Sigmoid colon (tissue), 6 donors: ENCODE measurements at regions not wholly inside any gene's neighbourhood (a gene's known extent, or its start where the extent isn't known, plus 50 kb on each side); places are given as distances from the start of the nearest gene placed in this dataset.

Experiments used
- DNase-seq: peaks from one replicate; pipeline ENCODE4 v3.0.0-alpha.2; 2019
- H3K27ac ChIP-seq, 4 donors: fragments of 200-600 bp; sonication (generic); one replicate each; pipeline ENCODE4 v1.5.1; 2016 to 2019; ENCODE audit warnings: mild to moderate bottlenecking in 1 of 4
- H3K27me3 ChIP-seq, 3 donors: fragments of 200-600 bp; sonication (generic); one replicate each; pipeline ENCODE4 v1.5.1; 2019; ENCODE audit warnings: mild to moderate bottlenecking in 1 of 3
- H3K36me3 ChIP-seq, 4 donors: fragments of 200-600 bp; sonication (generic); one replicate each; pipeline ENCODE4 v1.5.1; 2016 to 2019
- H3K4me1 ChIP-seq, 4 donors: fragments of 200-600 bp; sonication (generic); one replicate each; pipeline ENCODE4 v1.5.1; 2017 to 2019
- H3K4me3 ChIP-seq, 4 donors: fragments of 200-600 bp; sonication (generic); one replicate each; pipeline ENCODE4 v1.5.1; 2017 to 2019; ENCODE audit warnings: mild to moderate bottlenecking in 2 of 4, moderate library complexity in 1 of 4
- H3K9me3 ChIP-seq, 4 donors: fragments of 200-600 bp in 3 of 4; sonication (generic) in 3 of 4; one replicate each; pipeline versions ENCODE4 v1.5.1 to v1.6.1; 2013 to 2019
- CTCF ChIP-seq, 4 experiments: fragments of 450-650 bp in 3 of 4; fragments of 200-600 bp in 1 of 4; IDR thresholded peaks; one replicate each; pipeline ENCODE4 v1.5.1; 2016 to 2019; ENCODE audit warnings: antibody characterized with exemption in 4 of 4, mild to moderate bottlenecking in 3 of 4, moderate library complexity in 2 of 4
- EP300 ChIP-seq, 4 donors: sonication (generic); formaldehyde crosslinking; IDR thresholded peaks; one replicate each; pipeline ENCODE4 v1.6.1; 2017; ENCODE audit warnings: antibody characterized with exemption in 4 of 4
- POLR2A ChIP-seq, 2 donors: fragments of 450-650 bp; IDR thresholded peaks; one replicate each; pipeline ENCODE4 v1.6.1; 2016; ENCODE audit warnings: antibody characterized with exemption in 2 of 2, mild to moderate bottlenecking in 2 of 2, moderate library complexity in 2 of 2
- POLR2AphosphoS5 ChIP-seq, 4 donors: sonication (generic); formaldehyde crosslinking; IDR thresholded peaks; one replicate each; pipeline ENCODE4 v1.6.1; 2017; ENCODE audit warnings: antibody characterized with exemption in 4 of 4
- WGBS, 2 donors: extraction: QIAGEN DNeasy Blood & Tissue Kit; methylation state at CpG; one replicate each; pipeline ENCODE4 v1.1.7; 2013; 5-methylcytosine and 5-hydroxymethylcytosine counted together
- intact Hi-C: fragments of 100-400 bp; cut with DNase I; formaldehyde crosslinking; loops from one replicate; pipeline ENCODE4 v1.15.1; 2023
- donor health status: healthy with polysubstance abuse.
- donor health status: healthy.

- 73 to 81% methylated on average over 30 of the region's 30 CpGs for WGBS, 2 donors
- H3K27ac ChIP-seq: no peak overlapping the region
- H3K4me1 ChIP-seq: no peaks in the 10 kb centered on the region
- H3K27me3 ChIP-seq: peaks cover 0 to 2% (median 0%) of the 10 kb centered on the region in 3 donors
- peaks cover 10 to 31% (median 23%) of the 10 kb centered on the region in 4 donors for H3K9me3 ChIP-seq
- H3K36me3 ChIP-seq: no peaks in the 10 kb centered on the region
- peak; percentile 43 for DNase-seq
- H3K4me3 ChIP-seq: no peak overlapping the region
- intact Hi-C loops: no loop called here
- TF ChIP-seq POLR2AphosphoS5 (IDR thresholded peaks at IDR 0.05): no peak
Observed at GRCh38 chr12:34402228-34402898, 380.1 kb downstream of the ALG10 start.

- TF ChIP-seq POLR2AphosphoS5 (IDR thresholded peaks at IDR 0.05) (no peak), CTCF (IDR thresholded peaks at IDR 0.05) (no peak), POLR2A (IDR thresholded peaks at IDR 0.05) (no peak), EP300 (IDR thresholded peaks at IDR 0.05) (no peak)
Observed at GRCh38 chr12:34402899-34403705, 380.8 kb downstream of the ALG10 start.

GRCh38 chr12:34403706-34404376 is 381.5 kb downstream of the ALG10 start:
- intact Hi-C loops: no loop called here
- Histone ChIP-seq H3K27me3 (no peaks in the 10 kb centered on the region), H3K4me1 (no peaks in the 10 kb centered on the region), H3K4me3 (no peak overlapping the region), H3K9me3 (peaks cover 15 to 34% (median 24%) of the 10 kb centered on the region in 4 donors), H3K36me3 (no peaks in the 10 kb centered on the region), H3K27ac (no peak overlapping the region)
- peak; percentile 39 for DNase-seq
- no peak for TF ChIP-seq CTCF (IDR thresholded peaks at IDR 0.05)
- no peak for TF ChIP-seq POLR2A (IDR thresholded peaks at IDR 0.05)
- TF ChIP-seq EP300 (IDR thresholded peaks at IDR 0.05): no peak
- TF ChIP-seq POLR2AphosphoS5 (IDR thresholded peaks at IDR 0.05): no peak
- WGBS, 2 donors: 63 to 64% methylated on average over 19 of the region's 19 CpGs

More at GRCh38 chr12:34402899-34403705, 380.8 kb downstream of the ALG10 start:
- no peak overlapping the region for H3K27ac ChIP-seq
- no peak overlapping the region for H3K4me3 ChIP-seq
- intact Hi-C loops: no loop called here
- H3K4me1 ChIP-seq: no peaks in the 10 kb centered on the region
- 78 to 81% methylated on average over 33 of the region's 33 CpGs for WGBS, 2 donors
- H3K9me3 ChIP-seq: peaks cover 15 to 29% (median 25%) of the 10 kb centered on the region in 4 donors
- no peaks in the 10 kb centered on the region for H3K27me3 ChIP-seq
- DNase-seq: peak; percentile 56
- H3K36me3 ChIP-seq: no peaks in the 10 kb centered on the region

GRCh38 chr12:34404377-34405285 is 382.3 kb downstream of the ALG10 start:
- Histone ChIP-seq H3K27me3 (no peaks in the 10 kb centered on the region), H3K4me1 (no peaks in the 10 kb centered on the region), H3K36me3 (no peaks in the 10 kb centered on the region), H3K4me3 (no peak overlapping the region), H3K27ac (no peak overlapping the region), H3K9me3 (peaks cover 18 to 35% (median 25%) of the 10 kb centered on the region in 4 donors)
- no peak for TF ChIP-seq EP300 (IDR thresholded peaks at IDR 0.05)
- TF ChIP-seq CTCF (IDR thresholded peaks at IDR 0.05): no peak
- no peak for TF ChIP-seq POLR2AphosphoS5 (IDR thresholded peaks at IDR 0.05)
- TF ChIP-seq POLR2A (IDR thresholded peaks at IDR 0.05): no peak
- peak; percentile 38 for DNase-seq
- 74 to 78% methylated on average over 19 of the region's 19 CpGs for WGBS, 2 donors
- intact Hi-C loops: no loop called here
